ENCODE measurements at regions not wholly inside any gene's neighbourhood (a gene's known extent, or its start where the extent isn't known, plus 50 kb on each side); places are given as distances from the start of the nearest gene placed in this dataset.

DNA sequence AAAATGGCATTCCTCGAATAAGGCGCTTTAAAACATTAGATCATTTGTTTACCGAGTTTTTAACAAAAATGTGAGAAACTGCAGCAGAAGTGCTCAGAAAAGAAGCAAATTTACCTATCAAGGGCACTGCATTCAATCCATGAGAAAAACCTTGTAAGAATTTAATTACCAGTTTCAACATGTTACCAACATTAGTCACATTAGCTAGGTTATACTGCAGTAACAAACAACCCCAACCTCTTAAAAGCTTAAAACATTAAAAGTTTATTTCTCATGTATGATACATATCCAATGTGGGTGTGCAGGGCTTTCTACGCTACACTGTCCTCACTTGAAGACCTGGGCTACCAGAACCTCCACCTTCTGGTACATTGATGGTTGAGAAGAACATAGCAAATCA is 68.1 kb upstream of the CCBE1 start:
- no peaks in the 10 kb centered on the region for H3K4me1 ChIP-seq
- H3K27ac ChIP-seq: no peak overlapping the region
- no peaks in the 10 kb centered on the region for H3K36me3 ChIP-seq
- no peak overlapping the region for H3K4me3 ChIP-seq
- intact Hi-C loops (cut with DNase I; ENCODE audit: low total_unique reads): no loop called here
- H3K27me3 ChIP-seq: no peaks in the 10 kb centered on the region
- TF ChIP-seq, protein P1, sequence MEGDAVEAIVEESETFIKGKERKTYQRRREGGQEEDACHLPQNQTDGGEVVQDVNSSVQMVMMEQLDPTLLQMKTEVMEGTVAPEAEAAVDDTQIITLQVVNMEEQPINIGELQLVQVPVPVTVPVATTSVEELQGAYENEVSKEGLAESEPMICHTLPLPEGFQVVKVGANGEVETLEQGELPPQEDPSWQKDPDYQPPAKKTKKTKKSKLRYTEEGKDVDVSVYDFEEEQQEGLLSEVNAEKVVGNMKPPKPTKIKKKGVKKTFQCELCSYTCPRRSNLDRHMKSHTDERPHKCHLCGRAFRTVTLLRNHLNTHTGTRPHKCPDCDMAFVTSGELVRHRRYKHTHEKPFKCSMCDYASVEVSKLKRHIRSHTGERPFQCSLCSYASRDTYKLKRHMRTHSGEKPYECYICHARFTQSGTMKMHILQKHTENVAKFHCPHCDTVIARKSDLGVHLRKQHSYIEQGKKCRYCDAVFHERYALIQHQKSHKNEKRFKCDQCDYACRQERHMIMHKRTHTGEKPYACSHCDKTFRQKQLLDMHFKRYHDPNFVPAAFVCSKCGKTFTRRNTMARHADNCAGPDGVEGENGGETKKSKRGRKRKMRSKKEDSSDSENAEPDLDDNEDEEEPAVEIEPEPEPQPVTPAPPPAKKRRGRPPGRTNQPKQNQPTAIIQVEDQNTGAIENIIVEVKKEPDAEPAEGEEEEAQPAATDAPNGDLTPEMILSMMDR (IDR thresholded peaks at IDR 0.05): no peak
- TF ChIP-seq POLR2A (IDR thresholded peaks at IDR 0.05): no peak
- no peak for DNase-seq
- H3K9me3 ChIP-seq: no peaks in the 10 kb centered on the region

DNA sequence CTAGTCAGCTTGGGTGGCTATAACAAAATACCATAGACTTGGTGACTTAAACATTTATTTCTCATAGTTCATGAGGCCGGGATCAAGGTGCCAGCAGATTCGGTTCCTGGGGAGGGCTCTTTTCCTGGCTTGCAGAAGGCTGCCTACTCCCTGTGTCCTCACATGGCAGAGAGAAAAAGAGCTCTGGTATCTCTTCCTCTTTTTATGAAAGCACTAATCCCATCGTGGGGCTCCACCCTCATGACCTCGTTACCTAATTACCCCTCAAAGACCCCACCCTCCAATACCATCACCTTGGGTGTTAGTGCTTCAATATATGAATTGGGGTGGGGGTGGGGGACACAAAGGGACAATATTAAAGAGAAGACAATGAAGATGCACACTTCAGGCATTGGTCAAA is 67.1 kb upstream of the CCBE1 start:
- TF ChIP-seq, protein P1 (IDR thresholded peaks at IDR 0.05): no peak
- TF ChIP-seq POLR2A (IDR thresholded peaks at IDR 0.05): no peak
- Histone ChIP-seq H3K27ac (no peak overlapping the region), H3K36me3 (no peaks in the 10 kb centered on the region), H3K4me1 (no peaks in the 10 kb centered on the region), H3K4me3 (no peak overlapping the region), H3K9me3 (no peaks in the 10 kb centered on the region), H3K27me3 (no peaks in the 10 kb centered on the region)
- no peak for DNase-seq
- intact Hi-C loops (cut with DNase I; ENCODE audit: low total_unique reads): no loop called here

DNA sequence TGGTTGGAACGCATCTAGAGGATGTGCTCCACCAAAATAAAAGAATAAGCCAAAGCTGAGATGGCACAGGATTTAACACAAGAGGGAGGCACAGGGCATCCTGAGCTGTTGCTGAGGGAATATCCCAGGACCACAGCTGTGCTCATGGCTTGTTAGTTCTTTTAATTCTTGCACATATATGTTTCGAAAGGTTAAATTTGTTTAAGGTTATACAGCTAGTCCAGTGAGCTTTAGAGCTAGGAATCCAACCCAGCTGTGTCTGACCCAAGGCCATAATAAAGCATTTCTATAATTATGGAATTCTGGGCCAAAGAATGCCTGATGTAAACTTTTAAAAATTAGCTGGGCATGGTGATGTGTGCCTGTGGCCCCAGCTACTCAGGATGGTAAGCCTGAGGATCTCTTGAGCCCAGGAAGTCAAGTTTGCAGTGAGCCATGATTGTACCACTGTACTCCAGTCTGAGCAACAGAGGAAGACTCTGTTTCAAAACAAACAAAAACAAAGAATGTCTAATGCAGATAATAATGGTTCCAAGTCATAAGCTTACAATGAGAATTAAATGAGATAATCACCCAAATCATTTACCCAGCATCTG is 66.4 kb upstream of the CCBE1 start:
- TF ChIP-seq, protein P1 (IDR thresholded peaks at IDR 0.05): no peak
- no peak for TF ChIP-seq POLR2A (IDR thresholded peaks at IDR 0.05)
- H3K27me3 ChIP-seq: no peaks in the 10 kb centered on the region
- no peak overlapping the region for H3K27ac ChIP-seq
- H3K36me3 ChIP-seq: no peaks in the 10 kb centered on the region
- no peak for DNase-seq
- H3K9me3 ChIP-seq: no peaks in the 10 kb centered on the region
- intact Hi-C loops (cut with DNase I; ENCODE audit: low total_unique reads): no loop called here
- H3K4me3 ChIP-seq: no peak overlapping the region
- H3K4me1 ChIP-seq: no peaks in the 10 kb centered on the region

DNA sequence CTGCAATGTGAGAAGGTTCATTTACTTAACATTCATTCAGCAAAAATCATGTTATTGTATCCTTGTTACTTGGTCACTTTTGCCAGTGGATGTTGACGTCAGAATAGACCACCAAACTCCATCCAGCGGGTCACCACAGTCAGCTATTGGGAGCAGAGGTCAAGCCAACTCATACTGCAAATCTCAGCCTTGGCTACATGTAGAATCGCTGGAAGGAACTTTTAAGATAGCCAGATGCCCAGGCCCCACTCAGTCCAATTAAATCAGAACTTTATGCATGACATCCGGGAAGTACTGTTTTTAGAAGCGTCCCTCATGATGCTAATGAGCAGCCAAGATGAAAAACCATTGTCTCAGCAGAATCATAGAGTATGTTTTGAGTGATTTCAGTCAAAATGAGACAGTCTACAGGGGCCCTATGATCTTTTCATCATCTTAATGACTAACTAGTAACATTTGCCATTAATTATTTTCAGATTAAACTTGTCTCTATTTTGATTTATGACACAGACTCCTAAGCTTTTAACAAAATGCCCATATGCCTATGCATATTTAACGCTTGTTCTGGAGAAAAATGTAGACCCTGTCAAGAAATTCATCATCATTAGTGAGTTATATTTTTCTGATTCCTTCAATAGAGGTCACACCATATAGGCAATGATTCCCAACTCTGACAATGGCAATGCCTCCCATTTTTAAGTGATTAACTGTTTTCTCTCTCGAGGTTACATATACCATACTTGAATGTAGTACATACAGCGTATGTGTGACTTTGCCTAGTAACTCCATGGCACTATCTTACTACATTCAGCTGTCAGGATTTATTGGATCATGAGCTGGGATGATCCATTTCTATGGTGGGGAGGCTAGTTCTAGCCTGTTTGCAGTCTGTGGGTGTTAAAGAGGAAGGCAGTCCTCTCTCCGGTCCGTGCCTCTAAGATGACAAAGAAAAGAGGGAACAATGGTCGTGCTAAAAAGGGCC is 63.7 kb upstream of the CCBE1 start:
- Histone ChIP-seq H3K36me3 (no peaks in the 10 kb centered on the region), H3K4me3 (no peak overlapping the region), H3K27me3 (no peaks in the 10 kb centered on the region), H3K27ac (no peak overlapping the region), H3K9me3 (no peaks in the 10 kb centered on the region), H3K4me1 (peaks cover 0 to 4% of the 10 kb centered on the region in 2 donors)
- TF ChIP-seq, protein P1 (IDR thresholded peaks at IDR 0.05): no peak
- TF ChIP-seq POLR2A (IDR thresholded peaks at IDR 0.05): no peak
- intact Hi-C loops (cut with DNase I; ENCODE audit: low total_unique reads): no loop called here
- no peak for DNase-seq

DNA sequence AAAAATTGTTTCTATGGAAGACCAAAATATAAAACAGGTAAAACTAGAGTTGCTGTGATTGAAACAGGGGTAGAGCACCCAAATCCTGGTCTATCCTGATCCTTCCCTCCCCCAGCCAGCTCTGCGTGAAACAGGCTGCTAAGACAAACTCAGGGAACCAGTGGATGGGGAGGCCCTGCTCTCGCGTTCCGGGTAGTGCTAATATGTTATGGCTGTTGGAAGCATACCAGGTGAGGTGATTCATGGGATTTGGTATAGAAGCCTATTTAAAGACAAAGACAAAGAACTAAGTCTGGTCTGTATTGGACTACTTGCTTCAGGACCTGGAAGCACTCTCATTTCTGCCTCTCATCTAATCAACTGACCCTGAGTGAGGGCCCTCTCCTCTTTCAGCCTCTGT is 63.0 kb upstream of the CCBE1 start:
- TF ChIP-seq, protein P1 (IDR thresholded peaks at IDR 0.05): no peak
- TF ChIP-seq POLR2A (IDR thresholded peaks at IDR 0.05): no peak
- no peaks in the 10 kb centered on the region for H3K27me3 ChIP-seq
- no peaks in the 10 kb centered on the region for H3K9me3 ChIP-seq
- no peaks in the 10 kb centered on the region for H3K36me3 ChIP-seq
- DNase-seq: no peak
- H3K27ac ChIP-seq: no peak overlapping the region
- no peak overlapping the region for H3K4me3 ChIP-seq
- peaks cover 0 to 4% of the 10 kb centered on the region in 2 donors for H3K4me1 ChIP-seq
- intact Hi-C loops (cut with DNase I; ENCODE audit: low total_unique reads): no loop called here
